Vagina (tissue), 2 donors: ENCODE measurements at regions not wholly inside any gene's neighbourhood (a gene's known extent, or its start where the extent isn't known, plus 50 kb on each side); places are given as distances from the start of the nearest gene placed in this dataset.

Experiments used
- CTCF ChIP-seq, 3 experiments: fragments of 450-650 bp in 2 of 3; fragments of 200-600 bp in 1 of 3; sonication (generic) in 1 of 3; IDR thresholded peaks; one replicate each; pipeline ENCODE4 v1.5.1; 2017 to 2019; ENCODE audit warnings: antibody characterized with exemption in 3 of 3, mild to moderate bottlenecking in 2 of 3, moderate library complexity in 2 of 3
- POLR2AphosphoS5 ChIP-seq, 2 donors: sonication (generic); formaldehyde crosslinking; IDR thresholded peaks; one replicate each; pipeline ENCODE4 v1.9.0; 2017; ENCODE audit warnings: antibody characterized with exemption in 2 of 2, mild to moderate bottlenecking in 2 of 2, low read depth in 1 of 2; ENCODE audit not compliant: insufficient read depth in 1 of 2

GRCh38 chr6:97427648-97428047 lies 144.6 kb upstream of the MMS22L start:
- TF ChIP-seq CTCF (IDR thresholded peaks at IDR 0.05) (no peak), POLR2AphosphoS5 (IDR thresholded peaks at IDR 0.05; ENCODE audit: insufficient read depth in 1 of 2, low read depth in 1 of 2) (no peak)
